Jurkat, Clone E6-1 (cell line): ENCODE measurements at regions not wholly inside any gene's neighbourhood (a gene's known extent, or its start where the extent isn't known, plus 50 kb on each side); places are given as distances from the start of the nearest gene placed in this dataset.
"Not testable (repeated sequence)": the region's sequence is repeated elsewhere in the genome, so short reads cannot be mapped to it uniquely, and the experiment has no call there.

Experiments used
- DNase-seq: peaks from one replicate; pipeline ENCODE4 v3.0.0-alpha.2; 2011; ENCODE audit warnings: low read depth, low spot score
- H3K4me3 ChIP-seq: 2 replicates; pipeline ENCODE4 v1.5.1; 2011; ENCODE audit warnings: mild to moderate bottlenecking, low read length, control low read depth, moderate library complexity

DNA sequence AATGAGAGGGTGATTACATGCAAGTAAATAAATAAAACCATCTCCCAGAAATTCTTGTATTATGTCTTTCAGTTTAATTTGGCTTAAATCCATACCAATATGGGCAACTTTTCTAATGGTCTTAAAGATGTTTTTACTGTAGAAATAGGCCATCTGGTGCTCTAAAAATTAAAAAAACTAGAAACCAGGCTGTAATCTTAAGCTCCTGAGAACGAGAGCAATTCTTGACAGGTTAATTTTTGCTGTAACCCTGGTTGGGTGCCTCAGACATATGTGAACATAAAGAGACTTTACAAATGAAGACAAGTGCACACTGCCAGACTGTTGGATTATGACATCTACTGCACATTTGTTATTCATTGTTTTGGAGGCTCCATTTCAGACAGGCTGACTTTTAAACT lies 246.8 kb upstream of the DAB2 start:
- no peak overlapping the region for H3K4me3 ChIP-seq
- DNase-seq, result no peak

DNA sequence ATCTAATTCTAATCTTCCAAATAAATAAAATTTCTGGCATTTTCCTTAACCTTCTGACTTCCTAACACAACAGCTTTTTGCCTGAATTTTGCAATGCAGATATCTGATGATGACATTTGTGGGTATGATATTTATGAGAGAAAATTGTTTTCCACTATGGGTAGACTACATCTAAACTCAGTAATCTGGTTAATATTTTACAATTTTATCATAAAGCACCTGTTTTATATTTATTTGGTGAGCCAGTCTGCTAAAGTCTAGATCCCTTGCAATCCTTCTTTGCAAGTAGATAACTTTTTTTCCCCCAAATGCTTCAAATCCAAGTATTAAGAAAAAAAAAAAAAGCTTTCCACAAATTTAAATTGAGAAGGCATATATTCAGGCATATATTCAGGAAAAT lies 246.2 kb upstream of the DAB2 start:
- DNase-seq, result no peak

DNA sequence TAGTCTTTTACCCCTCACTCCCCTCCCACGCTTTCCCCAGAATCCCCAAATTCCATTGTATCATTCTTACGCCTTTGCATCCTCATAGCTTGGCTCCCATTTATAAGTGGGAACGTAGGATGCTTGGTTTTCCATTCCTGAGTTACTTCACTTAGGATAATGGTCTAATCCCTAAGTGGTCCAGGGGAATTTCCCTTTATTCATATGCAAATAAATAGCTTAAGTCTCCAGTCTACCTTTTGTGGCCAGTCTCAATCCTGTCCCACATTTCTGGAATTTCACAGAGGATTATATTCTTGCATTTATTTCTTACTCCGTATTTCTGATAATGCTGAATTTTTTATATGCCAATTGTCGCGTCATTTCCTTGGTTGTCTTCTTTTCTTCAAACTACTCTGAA lies 245.6 kb upstream of the DAB2 start:
- no peak for DNase-seq

More for the DNA sequence above, 246.2 kb upstream of the DAB2 start:
- no peak overlapping the region for H3K4me3 ChIP-seq

GRCh38 chr5:39668980-39669379 lies 244.2 kb upstream of the DAB2 start:
- DNase-seq, result no peak
- H3K4me3 ChIP-seq, result no peak overlapping the region

More for the DNA sequence above, 245.6 kb upstream of the DAB2 start:
- H3K4me3 ChIP-seq, result no peak overlapping the region

GRCh38 chr5:39665328-39665727 lies 240.5 kb upstream of the DAB2 start:
- no peak overlapping the region for H3K4me3 ChIP-seq
- no peak for DNase-seq

DNA sequence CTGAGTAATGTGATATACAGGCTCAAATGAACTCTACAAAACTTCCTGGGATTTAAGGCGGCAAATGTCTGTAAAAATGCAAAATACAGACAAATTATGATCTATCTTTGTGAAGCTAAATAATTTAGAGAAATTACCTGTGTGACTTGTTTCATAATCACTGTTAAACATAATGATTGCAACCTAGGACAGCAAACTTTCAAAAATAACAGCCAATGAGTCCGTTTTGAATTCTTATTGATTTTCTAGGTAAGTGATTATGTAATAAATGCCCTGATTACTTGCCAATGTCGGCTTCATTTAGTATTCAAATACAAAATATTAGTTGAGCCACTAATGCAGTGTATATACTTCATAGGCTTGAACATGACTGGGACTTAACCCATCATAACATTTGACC lies 238.2 kb upstream of the DAB2 start:
- DNase-seq, result no peak
- H3K4me3 ChIP-seq, result no peak overlapping the region

DNA sequence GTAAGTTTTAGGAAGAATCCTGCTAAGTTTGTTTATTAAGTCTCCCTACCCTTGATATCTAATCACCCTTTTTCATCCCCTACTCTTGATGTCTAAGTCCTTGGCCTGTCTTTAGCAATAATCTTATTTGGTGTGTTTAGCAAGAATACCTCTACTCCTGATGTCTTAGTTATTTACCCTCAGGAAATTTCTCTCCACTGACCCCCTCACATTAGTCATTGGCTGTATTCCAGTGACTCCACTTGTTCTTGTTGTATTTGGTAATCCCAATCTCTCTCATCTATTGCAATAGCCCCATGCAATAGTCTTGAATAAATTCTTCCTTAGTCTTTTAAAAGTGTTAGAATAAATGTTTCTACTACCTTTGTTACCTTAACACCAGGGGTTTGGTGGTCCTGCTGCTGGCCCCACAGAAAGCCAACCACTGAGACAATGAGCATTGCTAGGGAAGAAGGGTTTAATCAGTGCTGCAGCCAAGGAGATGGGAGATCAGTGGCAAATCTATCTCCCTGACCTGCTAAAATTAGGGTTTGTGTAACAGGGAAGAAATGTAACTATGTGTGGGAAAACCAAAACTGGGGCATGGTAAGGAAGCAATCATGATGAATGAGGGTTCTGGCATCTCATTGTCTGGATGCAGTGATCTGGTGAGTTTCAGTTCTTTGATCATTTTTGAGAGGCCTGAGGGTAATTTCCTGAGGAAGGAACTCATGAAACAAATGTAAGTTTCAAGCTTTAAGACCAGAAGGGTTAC lies 236.4 kb upstream of the DAB2 start:
- DNase-seq, result no peak

GRCh38 chr5:39660020-39660419 lies 235.2 kb upstream of the DAB2 start:
- H3K4me3 ChIP-seq, result no peak overlapping the region
- DNase-seq, result no peak

More for the DNA sequence above, 236.4 kb upstream of the DAB2 start:
- H3K4me3 ChIP-seq, result no peak overlapping the region

DNA sequence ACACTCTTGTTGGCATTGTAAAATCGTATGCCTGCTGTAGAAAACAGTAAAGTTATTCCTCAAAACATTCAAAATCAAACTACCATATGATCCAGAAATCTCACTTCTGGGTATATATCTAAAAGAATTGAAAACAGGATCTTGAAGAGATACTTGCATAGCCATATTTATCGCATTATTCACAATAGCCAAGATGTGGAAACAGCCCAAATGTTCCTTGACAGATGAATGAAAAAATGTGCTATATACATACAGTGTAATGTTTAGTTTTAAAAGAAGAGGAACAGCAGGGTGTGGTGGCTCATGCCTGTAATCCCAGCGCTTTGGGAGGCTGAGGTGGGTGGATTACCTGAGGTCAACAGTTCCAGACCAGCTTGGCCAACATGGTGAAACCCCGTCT lies 234.1 kb upstream of the DAB2 start:
- no peak for DNase-seq
- no peak overlapping the region for H3K4me3 ChIP-seq

DNA sequence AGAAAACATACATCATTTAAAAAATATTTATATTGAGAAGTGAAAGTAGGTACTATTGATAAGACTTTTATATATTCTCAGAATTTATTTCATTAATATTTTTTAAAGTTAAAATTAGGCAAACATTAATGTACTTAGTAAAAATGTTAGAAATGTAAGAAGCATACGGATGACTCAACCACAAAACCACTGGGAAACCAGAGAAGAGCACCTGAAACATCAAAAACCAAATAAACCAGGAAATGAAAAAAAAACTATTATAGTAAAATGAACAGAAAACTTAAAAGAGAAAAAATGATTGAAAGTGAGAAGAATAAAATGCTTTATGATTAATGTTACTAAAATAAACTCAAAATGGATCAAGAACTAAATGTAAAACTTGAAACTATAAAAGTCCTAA lies 233.2 kb upstream of the DAB2 start:
- H3K4me3 ChIP-seq, result no peak overlapping the region
- DNase-seq, result peak; percentile 12

- no peak overlapping the region for H3K4me3 ChIP-seq
- no peak for DNase-seq
Measured at GRCh38 chr5:39656600-39656999, 231.8 kb upstream of the DAB2 start.

DNA sequence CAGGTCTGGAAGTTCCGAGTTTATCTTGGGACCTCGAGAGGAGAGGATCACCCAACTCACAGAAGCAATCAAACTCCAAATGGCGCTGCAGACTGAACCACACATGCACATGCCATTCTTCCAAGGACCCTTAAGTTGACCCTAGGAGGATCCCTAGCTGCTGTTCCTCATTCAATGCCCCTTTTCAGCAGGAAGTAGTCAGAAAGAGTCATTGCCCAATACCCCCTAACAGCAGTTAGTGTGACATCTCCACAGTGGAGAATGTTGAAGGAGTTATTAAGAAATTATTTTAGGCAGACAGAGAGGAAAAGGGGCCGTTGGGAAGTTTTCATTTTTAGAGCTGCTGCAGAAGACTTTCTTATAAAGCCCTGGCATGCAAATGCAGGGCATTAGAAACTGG lies 229.9 kb upstream of the DAB2 start:
- no peak for DNase-seq
- H3K4me3 ChIP-seq, result no peak overlapping the region

- H3K4me3 ChIP-seq, DNase-seq: not testable (repeated sequence)
Measured at GRCh38 chr5:39652481-39652880, 227.7 kb upstream of the DAB2 start.

DNA sequence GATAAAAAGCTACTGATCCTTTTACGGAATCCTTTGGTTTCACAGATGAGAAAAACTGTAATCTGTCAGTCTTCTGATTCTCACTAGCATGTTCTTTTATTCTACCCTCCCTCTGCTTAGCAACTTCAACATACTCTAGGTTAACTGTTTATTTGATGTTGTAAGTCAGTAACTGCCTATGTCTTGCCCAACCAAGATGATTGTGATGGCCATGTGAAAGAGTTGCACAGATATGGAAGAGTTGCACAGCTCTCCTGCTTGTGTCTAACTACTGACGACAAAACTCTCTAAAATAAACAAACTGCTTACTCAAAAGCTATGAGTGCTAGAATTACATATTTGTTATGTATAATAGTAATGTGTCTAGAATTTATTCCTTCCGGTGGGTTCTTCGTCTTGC lies 227.3 kb upstream of the DAB2 start:
- no peak overlapping the region for H3K4me3 ChIP-seq
- no peak for DNase-seq

GRCh38 chr5:39650008-39650762 lies 225.4 kb upstream of the DAB2 start:
- no peak for DNase-seq
- H3K4me3 ChIP-seq, result no peak overlapping the region

- no peak for DNase-seq
- H3K4me3 ChIP-seq, result no peak overlapping the region
Measured at GRCh38 chr5:39648848-39649227, 224.1 kb upstream of the DAB2 start.

GRCh38 chr5:39648085-39648847 lies 223.5 kb upstream of the DAB2 start:
- DNase-seq, result no peak
- H3K4me3 ChIP-seq, result no peak overlapping the region

- H3K4me3 ChIP-seq, result no peak overlapping the region
- DNase-seq, result no peak
Measured at GRCh38 chr5:39640552-39640951, 215.8 kb upstream of the DAB2 start.

DNA sequence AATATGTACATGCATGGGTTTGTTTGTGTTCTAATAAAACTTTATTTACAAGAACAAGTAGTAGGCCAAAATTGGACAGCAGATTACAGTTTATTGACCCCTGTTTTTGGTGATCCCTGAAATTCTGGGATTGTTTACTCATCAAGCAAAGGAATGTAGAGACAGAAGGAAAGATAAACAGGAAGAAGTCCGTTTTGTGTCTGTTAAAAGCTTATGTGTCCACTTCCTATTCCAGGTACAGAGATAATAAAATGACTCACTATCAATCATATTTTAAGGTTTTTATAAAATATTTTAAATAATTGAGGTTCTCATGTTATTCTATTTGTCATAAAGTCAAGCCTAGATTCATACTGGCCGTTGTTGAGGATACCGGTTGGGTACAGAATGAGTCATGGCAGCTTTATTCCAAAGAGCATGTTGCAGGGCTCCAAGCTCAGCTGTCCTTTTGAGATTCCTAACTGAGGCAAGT lies 214.9 kb upstream of the DAB2 start:
- no peak for DNase-seq
- no peak overlapping the region for H3K4me3 ChIP-seq

DNA sequence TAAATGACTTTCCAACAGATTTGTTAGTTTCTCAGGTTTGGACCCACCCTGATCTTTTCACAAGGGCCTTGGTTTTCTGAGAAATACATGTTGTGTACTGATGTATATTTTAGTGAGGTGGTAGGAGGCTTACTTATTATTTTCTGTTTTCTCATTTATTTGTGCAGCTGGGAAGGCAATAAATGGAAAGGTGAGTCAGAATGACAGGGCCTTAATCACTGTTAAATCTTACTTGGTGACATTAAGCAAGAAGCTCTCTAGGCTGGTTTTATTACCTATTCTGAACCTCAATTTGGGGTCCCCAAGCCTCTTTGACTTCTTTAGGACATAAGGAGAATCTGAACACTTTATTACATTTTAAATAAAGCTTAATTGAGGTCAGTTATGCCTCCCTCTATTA lies 214.0 kb upstream of the DAB2 start:
- no peak overlapping the region for H3K4me3 ChIP-seq
- no peak for DNase-seq
